ENCODE measurements at regions not wholly inside any gene's neighbourhood (a gene's known extent, or its start where the extent isn't known, plus 50 kb on each side); places are given as distances from the start of the nearest gene placed in this dataset.
"Not testable (repeated sequence)": the region's sequence is repeated elsewhere in the genome, so short reads cannot be mapped to it uniquely, and the experiment has no call there.

GRCh38 chr12:88816201-88816600, 235.9 kb upstream of the KITLG start:
- H3K4me3 ChIP-seq (replicated peaks; ENCODE audit: low read depth, low read length) = no peak overlapping the region
- DNase-seq (ENCODE audit: low read depth) = no peak
- TF ChIP-seq CTCF (IDR thresholded peaks at IDR 0.05; ENCODE audit: low read length, missing control alignments) = no peak

- TF ChIP-seq CTCF (IDR thresholded peaks at IDR 0.05; ENCODE audit: low read length, missing control alignments) = no peak
- DNase-seq (ENCODE audit: low read depth) = no peak
Measured at GRCh38 chr12:88814779-88815178, 234.5 kb upstream of the KITLG start.

GRCh38 chr12:88812610-88813009, 232.3 kb upstream of the KITLG start:
- no peak overlapping the region for H3K4me3 ChIP-seq (replicated peaks; ENCODE audit: low read depth, low read length)
- DNase-seq (ENCODE audit: low read depth) = no peak
- TF ChIP-seq CTCF (IDR thresholded peaks at IDR 0.05; ENCODE audit: low read length, missing control alignments) = no peak

More at GRCh38 chr12:88814779-88815178, 234.5 kb upstream of the KITLG start:
- H3K4me3 ChIP-seq (replicated peaks; ENCODE audit: low read depth, low read length) = no peak overlapping the region

- no peak overlapping the region for H3K4me3 ChIP-seq (replicated peaks; ENCODE audit: low read depth, low read length)
- peak; percentile 2 for DNase-seq (ENCODE audit: low read depth)
- no peak for TF ChIP-seq CTCF (IDR thresholded peaks at IDR 0.05; ENCODE audit: low read length, missing control alignments)
Measured at GRCh38 chr12:88810806-88811205, 230.5 kb upstream of the KITLG start.

- DNase-seq (ENCODE audit: low read depth); H3K4me3 ChIP-seq (replicated peaks; ENCODE audit: low read depth, low read length): not testable (repeated sequence)
Measured at GRCh38 chr12:88809841-88810240, 229.6 kb upstream of the KITLG start.

- H3K4me3 ChIP-seq (replicated peaks; ENCODE audit: low read depth, low read length) = no peak overlapping the region
- DNase-seq (ENCODE audit: low read depth) = no peak
- no peak for TF ChIP-seq CTCF (IDR thresholded peaks at IDR 0.05; ENCODE audit: low read length, missing control alignments)
Measured at GRCh38 chr12:88805692-88806091, 225.4 kb upstream of the KITLG start.

- no peak for TF ChIP-seq CTCF (IDR thresholded peaks at IDR 0.05; ENCODE audit: low read length, missing control alignments)
Measured at GRCh38 chr12:88805286-88805685, 225.0 kb upstream of the KITLG start.

More at GRCh38 chr12:88805286-88805685, 225.0 kb upstream of the KITLG start:
- no peak overlapping the region for H3K4me3 ChIP-seq (replicated peaks; ENCODE audit: low read depth, low read length)
- no peak for DNase-seq (ENCODE audit: low read depth)
